ENCODE measurements at regions not wholly inside any gene's neighbourhood (a gene's known extent, or its start where the extent isn't known, plus 50 kb on each side); places are given as distances from the start of the nearest gene placed in this dataset.

GRCh38 chr2:4937550-4937949, 754.6 kb upstream of the SOX11 start:
- Mint-ChIP-seq H3K4me3 (ENCODE audit: unreplicated experiment) (no peak overlapping the region), H3K9me3 (ENCODE audit: unreplicated experiment) (no peaks in the 10 kb centered on the region), H3K36me3 (ENCODE audit: insufficient read depth, unreplicated experiment) (no peaks in the 10 kb centered on the region), H3K27ac (ENCODE audit: low read depth, unreplicated experiment) (no peak overlapping the region), H3K27me3 (ENCODE audit: insufficient read depth, unreplicated experiment) (no peaks in the 10 kb centered on the region), H3K4me1 (ENCODE audit: insufficient read depth, unreplicated experiment) (no peaks in the 10 kb centered on the region)
- no peak for TF ChIP-seq CTCF (IDR thresholded peaks at IDR 0.05; ENCODE audit: unreplicated experiment)
- no peak for DNase-seq (ENCODE audit: unreplicated experiment)
- ChIA-PET CTCF (interaction anchor here (0.5 kb wide), 1 partner anchor 395 kb away, joined by 3 read pairs; no protein-coding TSS in a partner anchor), POLR2A (interaction anchor here (0.9 kb wide), 1 partner anchor 11 kb away, joined by 3 read pairs; no protein-coding TSS in a partner anchor)
- intact Hi-C loops (cut with micrococcal nuclease): no loop called here
- BruUV-seq (replicated peaks): no TSS peak

GRCh38 chr2:4938206-4938605, 754.0 kb upstream of the SOX11 start:
- Mint-ChIP-seq H3K9me3 (ENCODE audit: unreplicated experiment) (no peaks in the 10 kb centered on the region), H3K36me3 (ENCODE audit: insufficient read depth, unreplicated experiment) (no peaks in the 10 kb centered on the region), H3K27ac (ENCODE audit: low read depth, unreplicated experiment) (no peak overlapping the region), H3K4me1 (ENCODE audit: insufficient read depth, unreplicated experiment) (no peaks in the 10 kb centered on the region), H3K27me3 (ENCODE audit: insufficient read depth, unreplicated experiment) (no peaks in the 10 kb centered on the region), H3K4me3 (ENCODE audit: unreplicated experiment) (no peak overlapping the region)
- DNase-seq (ENCODE audit: unreplicated experiment): no peak
- BruUV-seq (replicated peaks): no TSS peak
- intact Hi-C loops (cut with micrococcal nuclease): no loop called here
- TF ChIP-seq CTCF (IDR thresholded peaks at IDR 0.05; ENCODE audit: unreplicated experiment): no peak
- ChIA-PET CTCF (no interaction called here), POLR2A (interaction anchor here (0.6 to 0.9 kb wide), 2 partner anchors 11 to 231 kb away, joined by 3 read pairs; no protein-coding TSS in a partner anchor)

- H3K4me3 Mint-ChIP-seq (ENCODE audit: unreplicated experiment): no peak overlapping the region
- no peaks in the 10 kb centered on the region for H3K4me1 Mint-ChIP-seq (ENCODE audit: insufficient read depth, unreplicated experiment)
- H3K9me3 Mint-ChIP-seq (ENCODE audit: unreplicated experiment): no peaks in the 10 kb centered on the region
- POLR2A ChIA-PET: no interaction called here
- intact Hi-C loops (cut with micrococcal nuclease): no loop called here
- H3K36me3 Mint-ChIP-seq (ENCODE audit: insufficient read depth, unreplicated experiment): no peaks in the 10 kb centered on the region
- BruUV-seq (replicated peaks): no TSS peak
- CTCF ChIA-PET: no interaction called here
- TF ChIP-seq CTCF (IDR thresholded peaks at IDR 0.05; ENCODE audit: unreplicated experiment): no peak
- no peak overlapping the region for H3K27ac Mint-ChIP-seq (ENCODE audit: low read depth, unreplicated experiment)
- DNase-seq (ENCODE audit: unreplicated experiment): no peak
- H3K27me3 Mint-ChIP-seq (ENCODE audit: insufficient read depth, unreplicated experiment): no peaks in the 10 kb centered on the region
These were observed 749.7 kb upstream of the SOX11 start for GRCh38 chr2:4942441-4942840.

GRCh38 chr2:4947911-4948310, 744.3 kb upstream of the SOX11 start:
- CTCF ChIA-PET: no interaction called here
- no peaks in the 10 kb centered on the region for H3K9me3 Mint-ChIP-seq (ENCODE audit: unreplicated experiment)
- H3K27me3 Mint-ChIP-seq (ENCODE audit: insufficient read depth, unreplicated experiment): no peaks in the 10 kb centered on the region
- H3K4me3 Mint-ChIP-seq (ENCODE audit: unreplicated experiment): no peak overlapping the region
- no peak overlapping the region for H3K27ac Mint-ChIP-seq (ENCODE audit: low read depth, unreplicated experiment)
- POLR2A ChIA-PET: no interaction called here
- DNase-seq (ENCODE audit: unreplicated experiment): no peak
- H3K36me3 Mint-ChIP-seq (ENCODE audit: insufficient read depth, unreplicated experiment): no peaks in the 10 kb centered on the region
- intact Hi-C loops (cut with micrococcal nuclease): no loop called here
- no peaks in the 10 kb centered on the region for H3K4me1 Mint-ChIP-seq (ENCODE audit: insufficient read depth, unreplicated experiment)
- TF ChIP-seq CTCF (IDR thresholded peaks at IDR 0.05; ENCODE audit: unreplicated experiment): no peak
- BruUV-seq (replicated peaks): no TSS peak
